Neural progenitor cell (in vitro differentiated cells): ENCODE measurements at regions not wholly inside any gene's neighbourhood (a gene's known extent, or its start where the extent isn't known, plus 50 kb on each side); places are given as distances from the start of the nearest gene placed in this dataset.

Experiments
- DNase-seq: peaks from one replicate; pipeline ENCODE4 v3.0.0-alpha.2; 2016; ENCODE audit warnings: low spot score
- H2AFZ ChIP-seq: fragments of 200-600 bp; sonication (generic); replicated peaks from 2 replicates; pipeline ENCODE4 v1.6.1; 2016; ENCODE audit warnings: antibody characterized with exemption
- H3F3A ChIP-seq: fragments of 200-600 bp; sonication (generic); 2 replicates; pipeline ENCODE4 v1.6.1; 2016; ENCODE audit warnings: antibody characterized with exemption, low read depth
- H3K27ac ChIP-seq: fragments of 200-600 bp; sonication (generic); 2 replicates; pipeline ENCODE4 v1.5.1; 2016; ENCODE audit warnings: mild to moderate bottlenecking
- H3K27me3 ChIP-seq: fragments of 200-600 bp; sonication (generic); 2 replicates; pipeline ENCODE4 v1.6.1; 2016; ENCODE audit warnings: mild to moderate bottlenecking, moderate library complexity
- H3K36me3 ChIP-seq: fragments of 200-600 bp; sonication (generic); 2 replicates; pipeline ENCODE4 v1.5.1; 2016
- H3K4me1 ChIP-seq: fragments of 200-600 bp; sonication (generic); 2 replicates; pipeline ENCODE4 v1.6.1; 2016; ENCODE audit warnings: mixed run types
- H3K4me2 ChIP-seq: fragments of 200-600 bp; sonication (generic); 2 replicates; pipeline ENCODE4 v1.6.1; 2016
- H3K4me3 ChIP-seq: fragments of 200-600 bp; sonication (generic); 2 replicates; pipeline ENCODE4 v1.5.1; 2016
- H3K79me2 ChIP-seq: fragments of 200-600 bp; sonication (generic); 2 replicates; pipeline ENCODE4 v1.6.1; 2016; ENCODE audit warnings: low read depth
- H3K9ac ChIP-seq: fragments of 200-600 bp; sonication (generic); 2 replicates; pipeline ENCODE4 v1.6.1; 2016
- H3K9me3 ChIP-seq: fragments of 200-600 bp; sonication (generic); 2 replicates; pipeline ENCODE4 v1.5.1; 2016; ENCODE audit warnings: low read depth
- H4K20me1 ChIP-seq: fragments of 200-600 bp; sonication (generic); 2 replicates; pipeline ENCODE4 v1.6.1; 2016; ENCODE audit warnings: low read depth
- H3K27ac Mint-ChIP-seq: 3 replicates; pipeline ENCODE4 v1.8.0; 2021; ENCODE audit warnings: mixed read lengths
- H3K27me3 Mint-ChIP-seq: 2 replicates; pipeline ENCODE4 v1.8.0; 2022; ENCODE audit warnings: low read depth, mild to moderate bottlenecking, inconsistent platforms, moderate library complexity, mixed read lengths; ENCODE audit not compliant: insufficient read depth
- H3K36me3 Mint-ChIP-seq: 3 replicates; pipeline ENCODE4 v1.8.0; 2021; ENCODE audit warnings: mixed read lengths
- H3K4me1 Mint-ChIP-seq: 3 replicates; pipeline ENCODE4 v1.8.0; 2021; ENCODE audit warnings: mixed read lengths
- H3K4me3 Mint-ChIP-seq: 3 replicates; pipeline ENCODE4 v1.8.0; 2021; ENCODE audit warnings: mild to moderate bottlenecking, moderate library complexity, mixed read lengths
- H3K9me3 Mint-ChIP-seq: 3 replicates; pipeline ENCODE4 v1.8.0; 2020; ENCODE audit warnings: mixed read lengths
- EZH2 ChIP-seq: fragments of 200-600 bp; sonication (generic); IDR thresholded peaks from 2 replicates; pipeline ENCODE4 v1.6.1; 2017; ENCODE audit warnings: antibody characterized with exemption, mild to moderate bottlenecking, moderate library complexity
- EZH2phosphoT487 ChIP-seq: fragments of 200-600 bp; sonication (generic); IDR thresholded peaks from 2 replicates; pipeline ENCODE4 v1.6.1; 2017; ENCODE audit warnings: antibody characterized with exemption
- TF ChIP-seq, protein P1 (sequence below): fragments of 200-600 bp; sonication (generic); IDR thresholded peaks from 2 replicates; pipeline ENCODE4 v1.5.1; 2017; ENCODE audit warnings: antibody characterized with exemption, mild to moderate bottlenecking

- H3K27ac ChIP-seq: no peak overlapping the region
- H2AFZ ChIP-seq: no peak overlapping the region
- H3K36me3 ChIP-seq: no peaks in the 10 kb centered on the region
- no peaks in the 10 kb centered on the region for H3K79me2 ChIP-seq
- H4K20me1 ChIP-seq: no peaks in the 10 kb centered on the region
- H3K9me3 ChIP-seq: no peaks in the 10 kb centered on the region
- no peak overlapping the region for H3K4me2 ChIP-seq
- H3K27me3 Mint-ChIP-seq: peaks cover 7% of the 10 kb centered on the region
- H3K4me3 ChIP-seq: no peak overlapping the region
- H3F3A ChIP-seq: no peaks in the 10 kb centered on the region
- peaks cover 2% of the 10 kb centered on the region for H3K9me3 Mint-ChIP-seq
- no peaks in the 10 kb centered on the region for H3K4me1 Mint-ChIP-seq
- no peak overlapping the region for H3K4me3 Mint-ChIP-seq
- no peaks in the 10 kb centered on the region for H3K4me1 ChIP-seq
- TF ChIP-seq EZH2: no peak
- TF ChIP-seq, protein P1, sequence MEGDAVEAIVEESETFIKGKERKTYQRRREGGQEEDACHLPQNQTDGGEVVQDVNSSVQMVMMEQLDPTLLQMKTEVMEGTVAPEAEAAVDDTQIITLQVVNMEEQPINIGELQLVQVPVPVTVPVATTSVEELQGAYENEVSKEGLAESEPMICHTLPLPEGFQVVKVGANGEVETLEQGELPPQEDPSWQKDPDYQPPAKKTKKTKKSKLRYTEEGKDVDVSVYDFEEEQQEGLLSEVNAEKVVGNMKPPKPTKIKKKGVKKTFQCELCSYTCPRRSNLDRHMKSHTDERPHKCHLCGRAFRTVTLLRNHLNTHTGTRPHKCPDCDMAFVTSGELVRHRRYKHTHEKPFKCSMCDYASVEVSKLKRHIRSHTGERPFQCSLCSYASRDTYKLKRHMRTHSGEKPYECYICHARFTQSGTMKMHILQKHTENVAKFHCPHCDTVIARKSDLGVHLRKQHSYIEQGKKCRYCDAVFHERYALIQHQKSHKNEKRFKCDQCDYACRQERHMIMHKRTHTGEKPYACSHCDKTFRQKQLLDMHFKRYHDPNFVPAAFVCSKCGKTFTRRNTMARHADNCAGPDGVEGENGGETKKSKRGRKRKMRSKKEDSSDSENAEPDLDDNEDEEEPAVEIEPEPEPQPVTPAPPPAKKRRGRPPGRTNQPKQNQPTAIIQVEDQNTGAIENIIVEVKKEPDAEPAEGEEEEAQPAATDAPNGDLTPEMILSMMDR: no peak
- no peak for TF ChIP-seq EZH2phosphoT487
- H3K36me3 Mint-ChIP-seq: no peaks in the 10 kb centered on the region
- no peak overlapping the region for H3K27ac Mint-ChIP-seq
- H3K27me3 ChIP-seq: no peaks in the 10 kb centered on the region
- H3K9ac ChIP-seq: no peak overlapping the region
- DNase-seq: no peak
These were observed 113.4 kb downstream of the RTP5 start for GRCh38 chr2:241982706-241983570.

GRCh38 chr2:241983571-241984270 is 114.2 kb downstream of the RTP5 start:
- H3K9me3 ChIP-seq: no peaks in the 10 kb centered on the region

GRCh38 chr2:241984271-241984655 is 114.7 kb downstream of the RTP5 start:
- H3K4me2 ChIP-seq: no peak overlapping the region
- Mint-ChIP-seq H3K27ac (peak overlapping the region; percentile 25), H3K4me1 (no peaks in the 10 kb centered on the region), H3K4me3 (no peak overlapping the region), H3K36me3 (no peaks in the 10 kb centered on the region), H3K27me3 (peaks cover 7% of the 10 kb centered on the region), H3K9me3 (peaks cover 2% of the 10 kb centered on the region)
- H3K79me2 ChIP-seq: no peaks in the 10 kb centered on the region
- no peaks in the 10 kb centered on the region for H3K4me1 ChIP-seq
- no peak for TF ChIP-seq EZH2phosphoT487
- no peak for TF ChIP-seq EZH2
- TF ChIP-seq, protein P1: no peak
- no peaks in the 10 kb centered on the region for H3F3A ChIP-seq
- no peaks in the 10 kb centered on the region for H3K36me3 ChIP-seq
- no peaks in the 10 kb centered on the region for H4K20me1 ChIP-seq
- H3K4me3 ChIP-seq: no peak overlapping the region
- no peak overlapping the region for H3K27ac ChIP-seq
- no peaks in the 10 kb centered on the region for H3K9me3 ChIP-seq
- H3K9ac ChIP-seq: no peak overlapping the region
- H2AFZ ChIP-seq: no peak overlapping the region
- DNase-seq: no peak
- H3K27me3 ChIP-seq: no peaks in the 10 kb centered on the region

More at GRCh38 chr2:241983571-241984270, 114.2 kb downstream of the RTP5 start:
- Histone ChIP-seq H3K4me2 (no peak overlapping the region), H3K79me2 (no peaks in the 10 kb centered on the region), H3K9ac (no peak overlapping the region), H2AFZ (no peak overlapping the region), H3K36me3 (no peaks in the 10 kb centered on the region), H4K20me1 (no peaks in the 10 kb centered on the region), H3K4me1 (no peaks in the 10 kb centered on the region), H3K27me3 (no peaks in the 10 kb centered on the region), H3F3A (no peaks in the 10 kb centered on the region), H3K27ac (no peak overlapping the region), H3K4me3 (no peak overlapping the region)
- no peak for DNase-seq
- H3K27me3 Mint-ChIP-seq: peaks cover 7% of the 10 kb centered on the region
- H3K9me3 Mint-ChIP-seq: peaks cover 2% of the 10 kb centered on the region
- H3K36me3 Mint-ChIP-seq: no peaks in the 10 kb centered on the region
- H3K27ac Mint-ChIP-seq: peak overlapping the region; percentile 25
- no peak overlapping the region for H3K4me3 Mint-ChIP-seq
- no peaks in the 10 kb centered on the region for H3K4me1 Mint-ChIP-seq
- no peak for TF ChIP-seq EZH2phosphoT487
- no peak for TF ChIP-seq EZH2
- TF ChIP-seq, protein P1: no peak
